Transverse colon (tissue), 4 donors: ENCODE measurements at regions not wholly inside any gene's neighbourhood (a gene's known extent, or its start where the extent isn't known, plus 50 kb on each side); places are given as distances from the start of the nearest gene placed in this dataset.

ENCODE experiments used
- DNase-seq: peaks from one replicate; pipeline ENCODE4 v3.0.0-alpha.2; 2019
- H3K27ac ChIP-seq, 4 donors: fragments of 200-600 bp; sonication (generic); 2 replicates each; pipeline ENCODE4 v1.5.1; 2016 to 2018; ENCODE audit warnings: inconsistent platforms in 4 of 4
- H3K27me3 ChIP-seq: fragments of 200-600 bp; sonication (generic); 2 replicates; pipeline ENCODE4 v1.5.1; 2017; ENCODE audit warnings: inconsistent platforms
- H3K36me3 ChIP-seq, 4 donors: fragments of 200-600 bp; sonication (generic); 2 replicates each; pipeline ENCODE4 v1.5.1; 2017 to 2019; ENCODE audit warnings: inconsistent platforms in 4 of 4
- H3K4me1 ChIP-seq, 4 donors: fragments of 200-600 bp; sonication (generic); 2 replicates each; pipeline ENCODE4 v1.5.1; 2017 to 2020; ENCODE audit warnings: inconsistent platforms in 4 of 4
- H3K4me3 ChIP-seq, 4 donors: fragments of 200-600 bp; sonication (generic); 1 replicate in 1 of 4; 2 replicates in 3 of 4; pipeline versions ENCODE4 v1.5.1 to v1.6.1; 2017 to 2019; ENCODE audit warnings: inconsistent platforms in 4 of 4
- H3K9me3 ChIP-seq, 2 donors: fragments of 200-600 bp; sonication (generic); 2 replicates each; pipeline ENCODE4 v1.5.1; 2017 to 2019; ENCODE audit warnings: inconsistent platforms in 2 of 2
- CTCF ChIP-seq, 5 experiments: fragments of 200-600 bp in 3 of 5; fragments of 450-650 bp in 2 of 5; sonication (generic) in 3 of 5; IDR thresholded peaks; 1 replicate in 2 of 5; 2 replicates in 3 of 5; pipeline ENCODE4 v1.5.1; 2016 to 2017; ENCODE audit warnings: antibody characterized with exemption in 5 of 5, inconsistent platforms in 3 of 5, mild to moderate bottlenecking in 2 of 5, moderate library complexity in 1 of 5
- EP300 ChIP-seq: sonication (generic); formaldehyde crosslinking; IDR thresholded peaks from one replicate; pipeline ENCODE4 v1.6.1; 2017; ENCODE audit warnings: antibody characterized with exemption, low read depth
- POLR2A ChIP-seq: fragments of 450-650 bp; IDR thresholded peaks from one replicate; pipeline ENCODE4 v1.6.1; 2016; ENCODE audit warnings: antibody characterized with exemption, mild to moderate bottlenecking, moderate library complexity
- POLR2AphosphoS5 ChIP-seq, 3 donors: sonication (generic); formaldehyde crosslinking; IDR thresholded peaks; one replicate each; pipeline ENCODE4 v1.6.1; 2016; ENCODE audit warnings: antibody characterized with exemption in 3 of 3
- WGBS, 2 donors: methylation state at CpG; one replicate each; pipeline ENCODE4 v1.1.5; 2018; ENCODE audit warnings: low coverage in 1 of 2; 5-methylcytosine and 5-hydroxymethylcytosine counted together
- in situ Hi-C, 4 donors: fragments of 200-750 bp; cut with MboI; loops; one replicate each; pipeline versions ENCODE4 v1.15.0 to v1.15.1; 2017; ENCODE audit warnings: low sequenced_read_pairs in 3 of 4, low pct_ligation_motif_present in 1 of 4, low pct_unique_long_range_greater_than_20kb in 1 of 4
- intact Hi-C: fragments of 100-400 bp; cut with DNase I; formaldehyde crosslinking; loops from one replicate; pipeline ENCODE4 v1.15.1; 2023; ENCODE audit warnings: low total_unique reads

DNA sequence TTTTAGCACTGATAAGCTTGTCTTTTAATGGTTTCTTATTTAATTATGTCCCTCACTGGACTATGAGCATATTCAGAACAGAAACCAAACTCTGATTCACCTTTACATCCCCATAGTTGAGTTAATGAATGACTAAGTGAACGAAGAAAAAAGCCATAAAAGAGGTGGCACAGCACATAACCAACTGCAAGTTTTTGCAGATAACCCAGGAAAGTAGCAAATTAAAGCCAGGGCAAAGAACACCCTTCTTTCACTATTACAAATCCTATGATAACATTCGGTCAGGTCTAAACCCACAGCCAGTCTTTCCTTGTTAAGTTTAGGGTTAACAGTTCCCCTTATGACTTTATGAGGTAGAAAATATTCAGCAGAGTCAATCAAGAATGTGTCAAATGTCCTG, 102.7 kb downstream of the RIN2 start:
- intact Hi-C loops: no loop called here
- Histone ChIP-seq H3K4me1 (peaks cover 5 to 32% (median 14%) of the 10 kb centered on the region in 4 donors), H3K27me3 (no peaks in the 10 kb centered on the region), H3K4me3 (no peak overlapping the region), H3K9me3 (no peaks in the 10 kb centered on the region), H3K36me3 (no peaks in the 10 kb centered on the region), H3K27ac (peak overlapping the region; percentile 74 to 81 (median 77))
- in situ Hi-C loops: no loop called here
- WGBS, 2 donors: 22 to 28% methylated on average over 2 of the region's 2 CpGs
- TF ChIP-seq POLR2AphosphoS5 (IDR thresholded peaks at IDR 0.05) (no peak), EP300 (no peak)
- no peak for DNase-seq

- no peak overlapping the region for H3K4me3 ChIP-seq
- in situ Hi-C loops: no loop called here
- intact Hi-C loops: no loop called here
- H3K9me3 ChIP-seq: no peaks in the 10 kb centered on the region
- no peak for DNase-seq
- peaks cover 5 to 32% (median 14%) of the 10 kb centered on the region in 4 donors for H3K4me1 ChIP-seq
- H3K27ac ChIP-seq: peak overlapping the region; percentile 74 to 81 (median 77)
- no peak for TF ChIP-seq POLR2AphosphoS5 (IDR thresholded peaks at IDR 0.05)
- no peak for TF ChIP-seq CTCF (IDR thresholded peaks at IDR 0.05)
- TF ChIP-seq EP300: no peak
- no peak for TF ChIP-seq POLR2A
- no peaks in the 10 kb centered on the region for H3K27me3 ChIP-seq
- WGBS, 2 donors: 63 to 71% methylated on average over 6 of the region's 6 CpGs
- H3K36me3 ChIP-seq: no peaks in the 10 kb centered on the region
These were observed 103.2 kb downstream of the RIN2 start for GRCh38 chr20:19861147-19861759.

DNA sequence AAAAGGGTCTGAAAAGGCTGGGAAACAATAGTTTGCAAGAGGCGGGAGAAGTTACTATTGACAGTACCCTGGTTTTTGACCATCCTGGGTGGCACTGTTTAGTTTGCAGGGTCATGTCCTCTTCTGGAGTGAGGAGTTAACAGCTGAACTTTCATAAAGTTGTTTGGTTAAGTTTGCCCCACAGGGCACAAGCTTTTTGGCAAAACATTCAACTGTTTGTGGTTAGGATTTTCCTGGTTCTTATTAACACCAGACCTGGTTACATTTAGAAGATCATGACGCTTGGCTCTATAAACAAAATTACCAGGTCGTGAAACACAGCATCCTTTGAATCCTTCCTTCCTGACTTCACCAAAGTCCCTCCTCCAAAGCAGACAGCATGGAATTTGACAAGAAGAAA, 106.1 kb downstream of the RIN2 start:
- in situ Hi-C loops (no loop called here), intact Hi-C loops (no loop called here)
- H3K36me3 ChIP-seq: no peaks in the 10 kb centered on the region
- WGBS, 2 donors: 50 to 67% methylated on average over 3 of the region's 3 CpGs
- TF ChIP-seq CTCF (IDR thresholded peaks at IDR 0.05): no peak
- TF ChIP-seq EP300: no peak
- TF ChIP-seq POLR2A: no peak
- TF ChIP-seq POLR2AphosphoS5 (IDR thresholded peaks at IDR 0.05): no peak
- no peaks in the 10 kb centered on the region for H3K27me3 ChIP-seq
- H3K9me3 ChIP-seq: no peaks in the 10 kb centered on the region
- H3K4me3 ChIP-seq: no peak overlapping the region
- no peak overlapping the region for H3K27ac ChIP-seq
- DNase-seq: no peak
- peaks cover 0 to 16% (median 12%) of the 10 kb centered on the region in 4 donors for H3K4me1 ChIP-seq

DNA sequence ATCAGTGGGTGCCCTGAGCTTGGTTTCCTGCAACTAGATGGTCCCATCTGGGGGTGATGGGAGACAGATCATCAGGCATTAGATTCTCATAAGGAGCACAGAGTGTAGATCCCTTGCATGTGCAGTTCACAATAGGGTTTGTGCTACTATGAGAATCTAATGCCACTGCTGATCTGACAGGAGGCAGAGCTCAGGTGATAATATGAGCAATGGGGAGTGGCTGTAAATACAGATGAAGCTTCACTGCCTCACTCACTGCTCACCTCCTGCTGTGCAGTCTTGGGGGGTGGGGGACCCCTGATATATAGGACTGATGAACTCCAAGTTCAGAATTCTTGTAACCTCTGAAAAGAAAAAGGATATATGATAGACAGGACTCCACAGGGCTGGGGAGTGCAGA, 108.0 kb downstream of the RIN2 start:
- H3K27me3 ChIP-seq: no peaks in the 10 kb centered on the region
- no peaks in the 10 kb centered on the region for H3K36me3 ChIP-seq
- no peak overlapping the region for H3K4me3 ChIP-seq
- in situ Hi-C loops (no loop called here), intact Hi-C loops (no loop called here)
- no peaks in the 10 kb centered on the region for H3K9me3 ChIP-seq
- peaks cover 0 to 5% (median 2%) of the 10 kb centered on the region in 4 donors for H3K4me1 ChIP-seq
- TF ChIP-seq POLR2AphosphoS5 (IDR thresholded peaks at IDR 0.05): no peak
- no peak for TF ChIP-seq POLR2A
- TF ChIP-seq CTCF (IDR thresholded peaks at IDR 0.05): no peak
- no peak for TF ChIP-seq EP300
- no peak overlapping the region for H3K27ac ChIP-seq
- no peak for DNase-seq

- TF ChIP-seq POLR2A: no peak
- TF ChIP-seq POLR2AphosphoS5 (IDR thresholded peaks at IDR 0.05): no peak
- no peak for TF ChIP-seq CTCF (IDR thresholded peaks at IDR 0.05)
- TF ChIP-seq EP300: no peak
- no peaks in the 10 kb centered on the region for H3K9me3 ChIP-seq
- no peak for DNase-seq
- whole genome bisulfite sequencing, 2 donors: 77 to 100% methylated on average over 2 of the region's 2 CpGs
- H3K27me3 ChIP-seq: no peaks in the 10 kb centered on the region
- H3K4me3 ChIP-seq: no peak overlapping the region
- intact Hi-C loops: no loop called here
- H3K4me1 ChIP-seq: peaks cover 0 to 3% (median 0%) of the 10 kb centered on the region in 4 donors
- in situ Hi-C loops: no loop called here
- no peak overlapping the region for H3K27ac ChIP-seq
- no peaks in the 10 kb centered on the region for H3K36me3 ChIP-seq
These were observed 109.0 kb downstream of the RIN2 start for GRCh38 chr20:19867074-19867473.
